ENCODE measurements at regions not wholly inside any gene's neighbourhood (a gene's known extent, or its start where the extent isn't known, plus 50 kb on each side); places are given as distances from the start of the nearest gene placed in this dataset.

- TF ChIP-seq CTCF (IDR thresholded peaks at IDR 0.05; ENCODE audit: insufficient read depth, low read length, poor library complexity, severe bottlenecking), result no peak
- DNase-seq (ENCODE audit: low read depth), result no peak
- Histone ChIP-seq H3K27me3 (ENCODE audit: control insufficient read depth, insufficient read depth, low read length) (no peaks in the 10 kb centered on the region), H3K36me3 (ENCODE audit: control insufficient read depth, insufficient read depth, low read length) (no peaks in the 10 kb centered on the region), H3K4me3 (ENCODE audit: low read depth, low read length) (no peak overlapping the region)
These were observed 340.3 kb downstream of the SEC16B start for GRCh38 chr1:177629526-177629925.

- Histone ChIP-seq H3K36me3 (ENCODE audit: control insufficient read depth, insufficient read depth, low read length) (no peaks in the 10 kb centered on the region), H3K27me3 (ENCODE audit: control insufficient read depth, insufficient read depth, low read length) (no peaks in the 10 kb centered on the region), H3K4me3 (ENCODE audit: low read depth, low read length) (no peak overlapping the region)
- TF ChIP-seq CTCF (IDR thresholded peaks at IDR 0.05; ENCODE audit: insufficient read depth, low read length, poor library complexity, severe bottlenecking), result no peak
- no peak for DNase-seq (ENCODE audit: low read depth)
These were observed 342.5 kb downstream of the SEC16B start for GRCh38 chr1:177627148-177627910.

- Histone ChIP-seq H3K4me3 (ENCODE audit: low read depth, low read length) (no peak overlapping the region), H3K27me3 (ENCODE audit: control insufficient read depth, insufficient read depth, low read length) (no peaks in the 10 kb centered on the region), H3K36me3 (ENCODE audit: control insufficient read depth, insufficient read depth, low read length) (no peaks in the 10 kb centered on the region)
- TF ChIP-seq CTCF (IDR thresholded peaks at IDR 0.05; ENCODE audit: insufficient read depth, low read length, poor library complexity, severe bottlenecking), result no peak
- DNase-seq (ENCODE audit: low read depth), result peak; percentile 25
These were observed 349.1 kb downstream of the SEC16B start for GRCh38 chr1:177620636-177621190.

DNA sequence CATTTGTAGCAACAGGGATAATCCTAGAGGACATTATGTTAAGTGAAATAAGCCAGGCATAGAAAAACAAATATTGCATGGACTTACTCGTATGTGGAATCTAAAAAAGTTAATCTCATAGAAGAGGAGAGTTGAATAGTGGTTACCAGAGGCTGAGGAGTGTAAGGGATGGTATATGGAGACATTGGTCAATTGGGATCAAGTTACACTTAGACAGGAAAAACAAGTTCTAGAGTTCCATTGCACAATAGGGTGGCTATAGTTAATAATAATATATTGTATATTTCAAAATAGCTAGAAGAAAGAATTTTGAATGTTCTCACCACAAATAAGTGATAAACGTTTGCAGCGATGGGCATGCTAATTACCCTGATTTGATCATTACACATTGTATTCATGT is 354.6 kb downstream of the SEC16B start:
- Histone ChIP-seq H3K27me3 (ENCODE audit: control insufficient read depth, insufficient read depth, low read length) (no peaks in the 10 kb centered on the region), H3K4me3 (ENCODE audit: low read depth, low read length) (no peak overlapping the region), H3K36me3 (ENCODE audit: control insufficient read depth, insufficient read depth, low read length) (no peaks in the 10 kb centered on the region)
- DNase-seq (ENCODE audit: low read depth), result no peak
- TF ChIP-seq CTCF (IDR thresholded peaks at IDR 0.05; ENCODE audit: insufficient read depth, low read length, poor library complexity, severe bottlenecking), result no peak

DNA sequence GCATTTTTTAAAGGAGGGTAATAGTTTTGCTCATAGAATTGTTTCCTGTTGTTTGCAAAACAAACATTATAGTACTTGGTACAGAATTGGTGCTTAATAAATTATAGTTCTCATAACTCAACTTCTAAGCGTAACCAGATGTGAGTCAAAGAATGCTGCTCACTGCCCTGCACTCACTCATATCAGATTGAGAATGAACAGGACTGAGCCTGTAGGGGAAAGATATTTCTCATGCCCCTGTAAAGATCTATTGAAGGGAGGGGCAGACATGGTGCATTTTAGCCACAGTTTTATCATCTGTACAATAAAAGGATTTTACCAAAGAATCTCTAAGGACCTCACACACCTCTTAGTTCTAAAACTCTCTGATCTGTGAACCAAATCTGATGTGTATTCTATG is 358.5 kb downstream of the SEC16B start:
- no peaks in the 10 kb centered on the region for H3K27me3 ChIP-seq (ENCODE audit: control insufficient read depth, insufficient read depth, low read length)
- H3K36me3 ChIP-seq (ENCODE audit: control insufficient read depth, insufficient read depth, low read length), result no peaks in the 10 kb centered on the region
- no peak overlapping the region for H3K4me3 ChIP-seq (ENCODE audit: low read depth, low read length)
- TF ChIP-seq CTCF (IDR thresholded peaks at IDR 0.05; ENCODE audit: insufficient read depth, low read length, poor library complexity, severe bottlenecking), result no peak
- DNase-seq (ENCODE audit: low read depth), result no peak

DNA sequence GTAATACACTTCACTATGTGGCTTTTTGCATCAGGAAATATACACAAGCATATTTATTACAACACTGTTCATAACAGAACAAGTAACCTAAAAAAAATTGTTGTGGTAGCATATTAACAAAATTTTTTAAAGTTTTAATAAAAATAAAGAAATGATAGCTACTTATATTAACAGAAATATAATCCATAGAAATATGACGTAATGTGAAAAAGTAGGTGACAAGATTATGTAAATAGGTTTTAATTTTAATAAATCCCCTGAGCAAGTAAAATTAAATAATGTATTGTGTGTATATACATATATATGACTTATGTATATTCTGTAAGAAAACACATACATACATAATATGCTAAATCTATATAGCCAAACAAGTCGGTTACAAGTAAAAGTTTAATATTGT is 359.9 kb downstream of the SEC16B start:
- no peak for TF ChIP-seq CTCF (IDR thresholded peaks at IDR 0.05; ENCODE audit: insufficient read depth, low read length, poor library complexity, severe bottlenecking)
- Histone ChIP-seq H3K4me3 (ENCODE audit: low read depth, low read length) (no peak overlapping the region), H3K36me3 (ENCODE audit: control insufficient read depth, insufficient read depth, low read length) (no peaks in the 10 kb centered on the region), H3K27me3 (ENCODE audit: control insufficient read depth, insufficient read depth, low read length) (no peaks in the 10 kb centered on the region)
- DNase-seq (ENCODE audit: low read depth), result no peak

All from kidney epithelial cell (primary cell).